NCI-H2227 (cell line): ENCODE measurements at regions not wholly inside any gene's neighbourhood (a gene's known extent, or its start where the extent isn't known, plus 50 kb on each side); places are given as distances from the start of the nearest gene placed in this dataset.

Experiments
- DNase-seq: peaks from one replicate; lab custom pipeline; 2025; ENCODE audit not compliant: unreplicated experiment; lab: John Stamatoyannopoulos, UW

DNA sequence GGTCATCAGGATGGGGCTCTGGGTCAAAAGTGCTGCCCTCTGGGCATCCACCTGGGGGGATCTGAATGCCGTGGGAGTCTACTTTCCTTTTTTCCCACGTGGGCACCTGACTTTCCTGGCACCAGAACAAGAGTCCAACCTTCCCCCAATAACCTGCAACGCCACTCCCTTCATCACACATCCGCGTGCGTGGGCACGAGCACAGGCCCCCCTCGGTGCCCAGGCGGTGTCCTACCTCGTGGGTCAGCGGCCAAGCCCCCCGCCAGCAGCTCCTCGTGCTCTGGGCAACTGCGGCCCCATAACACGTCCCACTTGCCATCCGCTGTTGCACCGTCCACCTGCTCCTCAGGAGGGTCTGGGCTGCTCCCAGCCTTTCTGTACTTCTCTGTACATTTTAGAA lies 87.0 kb downstream of the YTHDF1 start:
- no peak for DNase-seq

DNA sequence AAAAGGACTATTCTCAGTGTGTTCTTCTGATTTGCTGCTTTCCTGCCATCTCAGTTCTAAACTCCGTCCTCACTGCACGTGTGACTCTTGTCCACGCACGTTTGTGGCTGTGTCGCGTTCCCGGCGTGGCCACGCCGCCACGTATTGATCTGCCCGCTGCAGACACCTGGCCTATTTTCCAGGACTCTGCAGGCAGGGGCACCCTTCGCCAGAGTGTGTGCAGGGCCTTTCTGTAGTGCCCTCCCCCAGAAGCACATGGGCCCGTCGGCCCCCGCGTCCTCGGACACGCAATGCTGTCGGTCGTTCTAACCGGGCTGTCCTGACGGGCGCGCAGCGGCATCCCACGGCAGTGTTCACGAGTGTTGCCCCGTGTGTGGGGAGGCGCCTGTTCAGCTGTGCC lies 87.6 kb downstream of the YTHDF1 start:
- no peak for DNase-seq

DNA sequence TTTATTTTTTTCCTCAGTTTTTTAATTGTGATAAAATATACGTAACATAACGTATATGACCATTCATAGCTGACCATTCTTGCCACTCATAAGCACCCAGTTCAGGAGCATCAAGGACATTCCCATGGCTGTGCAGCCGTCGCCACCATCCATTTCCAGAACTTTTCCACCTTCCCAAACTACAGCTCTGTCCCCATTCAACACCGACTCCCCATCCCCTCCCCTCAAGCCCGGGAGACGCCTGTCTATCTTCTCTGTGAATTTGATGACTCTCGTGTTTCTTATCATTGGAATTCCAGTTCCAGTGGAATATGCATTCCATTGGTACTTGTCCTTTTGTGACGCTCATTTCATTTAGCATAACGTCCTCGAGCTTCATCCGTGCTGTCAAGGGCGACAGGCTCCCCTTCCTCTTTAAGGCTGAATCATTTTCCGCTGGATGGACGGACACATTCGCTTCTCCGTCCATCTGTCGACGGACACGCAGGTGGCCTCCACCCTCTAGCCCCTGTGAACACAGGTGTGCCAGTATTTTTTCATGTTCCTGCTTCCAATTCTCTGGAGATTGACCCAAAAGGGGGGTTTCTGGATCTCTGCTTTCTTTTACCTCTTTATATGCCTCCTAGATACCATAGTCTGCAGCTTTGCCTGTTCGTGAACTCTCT lies 88.1 kb downstream of the YTHDF1 start:
- DNase-seq = no peak

DNA sequence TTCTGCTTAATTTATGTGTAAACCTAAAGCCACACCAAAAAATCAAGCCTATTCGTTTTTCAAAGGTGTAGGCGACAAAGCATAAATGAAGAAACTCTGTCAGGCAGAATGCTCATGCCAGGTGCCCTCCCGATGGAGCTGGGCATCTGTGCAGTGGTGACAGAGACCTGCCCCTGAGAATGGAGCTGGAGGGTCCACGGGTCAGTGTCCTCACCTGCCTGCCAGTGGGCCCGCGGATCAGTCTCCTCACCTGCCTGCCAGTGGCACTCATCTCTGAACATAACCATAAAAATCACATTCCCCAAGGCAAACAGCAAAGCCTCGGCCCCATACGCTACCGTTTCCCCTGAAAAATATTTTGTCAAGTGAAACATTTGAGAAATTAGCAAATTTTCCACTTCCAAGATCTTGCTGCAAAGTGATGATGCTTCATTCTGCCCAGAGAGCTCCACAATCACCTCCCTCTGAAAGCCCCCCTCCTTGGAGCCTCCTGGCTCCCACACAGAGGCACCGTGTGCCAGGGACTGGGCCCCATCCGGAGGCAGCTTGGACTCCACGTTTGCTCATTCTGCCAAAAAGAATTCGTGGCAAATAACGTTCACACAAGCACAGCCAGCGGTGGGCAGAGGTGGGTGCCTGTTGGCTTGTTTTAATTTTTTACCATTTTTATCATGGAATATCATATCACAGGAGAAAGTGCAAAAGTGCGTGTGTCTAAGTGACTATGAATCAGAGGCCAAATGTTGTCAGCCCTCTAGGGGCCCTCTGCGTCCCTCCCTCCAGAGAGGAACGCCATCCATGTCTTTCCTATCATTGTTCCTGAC lies 88.8 kb downstream of the YTHDF1 start:
- no peak for DNase-seq

DNA sequence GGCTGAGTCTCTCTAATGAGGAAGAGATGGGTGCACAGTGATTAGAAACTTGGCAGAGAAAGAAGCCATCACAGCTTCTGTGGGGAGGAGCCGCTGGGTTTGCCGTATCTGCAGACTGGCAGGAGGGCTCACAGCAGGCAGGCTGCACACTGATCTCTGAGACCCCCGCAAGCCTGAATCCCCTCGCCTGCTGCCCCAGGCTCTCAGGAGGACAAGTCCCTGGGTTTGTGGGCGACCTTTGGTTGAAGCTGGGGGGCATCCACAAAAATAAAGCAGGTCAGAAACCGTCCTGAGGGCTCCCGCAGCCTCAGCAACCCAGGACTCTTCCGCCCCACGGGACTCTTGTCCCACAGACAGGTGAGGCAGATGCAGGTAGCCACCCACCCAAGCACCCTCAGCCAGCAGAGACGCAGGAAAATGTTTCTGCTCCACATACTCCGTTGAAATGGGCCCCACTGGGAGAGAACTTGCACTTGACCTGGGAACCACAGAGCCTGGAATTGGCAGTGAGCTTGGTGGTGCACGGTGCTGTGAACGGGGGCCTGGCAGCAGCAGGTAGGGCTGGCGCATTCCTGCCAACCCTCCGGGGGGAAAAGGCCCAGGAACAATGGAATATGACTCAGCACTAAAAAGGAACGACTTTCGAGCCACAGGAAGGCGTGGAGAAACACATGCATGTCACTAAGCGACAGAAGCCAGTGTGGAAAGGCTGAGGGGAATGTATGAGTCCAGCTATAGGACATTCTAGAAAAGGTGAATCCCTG lies 89.9 kb downstream of the YTHDF1 start:
- DNase-seq = no peak

DNA sequence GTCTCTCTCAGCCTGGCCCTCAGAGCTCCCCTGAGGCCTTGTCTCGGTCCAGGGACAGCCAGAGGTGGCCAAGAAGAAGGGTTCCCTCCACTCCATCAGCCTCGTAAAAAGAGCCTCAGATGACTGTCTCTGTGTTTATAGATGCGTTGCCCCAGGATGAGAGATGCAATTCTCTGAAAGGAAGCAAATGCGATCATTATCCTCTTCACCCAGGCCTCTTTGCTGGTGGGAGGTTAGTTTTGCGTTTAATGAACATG lies 90.4 kb downstream of the YTHDF1 start:
- DNase-seq = peak; percentile 10

DNA sequence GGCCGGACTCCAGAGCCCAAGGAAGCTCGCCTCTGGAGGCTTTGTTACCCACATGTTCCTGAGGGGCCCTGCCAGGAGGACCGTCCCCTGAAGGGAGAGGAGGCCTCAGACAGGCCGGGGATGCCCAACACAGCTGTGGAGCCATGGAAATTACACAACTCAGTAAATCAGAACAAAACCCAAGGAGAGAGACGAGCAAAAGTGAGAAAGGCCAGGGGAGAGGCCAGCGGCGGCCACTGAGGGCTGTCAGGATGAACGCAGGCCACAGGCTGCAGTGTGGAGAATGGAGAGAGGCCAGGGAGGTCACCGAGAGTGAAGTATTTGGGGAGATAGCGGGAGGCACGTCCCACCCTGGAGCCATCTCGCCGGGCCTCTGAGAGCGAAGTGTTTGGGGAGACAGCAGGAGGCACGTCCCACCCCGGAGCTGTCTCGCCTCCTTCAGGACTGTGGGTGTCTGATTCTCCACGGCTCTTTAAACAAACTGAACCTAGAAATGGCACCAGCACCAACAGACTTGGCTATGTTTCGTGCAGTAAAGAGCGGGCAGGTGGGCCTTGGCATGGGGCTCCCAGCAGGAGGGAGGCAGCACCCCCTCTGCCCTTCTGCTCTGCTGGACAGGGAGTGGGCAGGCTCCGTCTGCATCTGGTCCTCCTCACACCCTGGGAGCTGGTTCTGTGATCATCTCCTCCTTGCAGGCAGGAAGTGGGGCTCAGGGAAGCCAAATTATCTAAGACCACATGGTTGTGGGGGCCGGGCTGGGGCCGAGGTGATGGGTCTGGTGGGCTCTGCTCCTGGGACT lies 91.0 kb downstream of the YTHDF1 start:
- DNase-seq = no peak

DNA sequence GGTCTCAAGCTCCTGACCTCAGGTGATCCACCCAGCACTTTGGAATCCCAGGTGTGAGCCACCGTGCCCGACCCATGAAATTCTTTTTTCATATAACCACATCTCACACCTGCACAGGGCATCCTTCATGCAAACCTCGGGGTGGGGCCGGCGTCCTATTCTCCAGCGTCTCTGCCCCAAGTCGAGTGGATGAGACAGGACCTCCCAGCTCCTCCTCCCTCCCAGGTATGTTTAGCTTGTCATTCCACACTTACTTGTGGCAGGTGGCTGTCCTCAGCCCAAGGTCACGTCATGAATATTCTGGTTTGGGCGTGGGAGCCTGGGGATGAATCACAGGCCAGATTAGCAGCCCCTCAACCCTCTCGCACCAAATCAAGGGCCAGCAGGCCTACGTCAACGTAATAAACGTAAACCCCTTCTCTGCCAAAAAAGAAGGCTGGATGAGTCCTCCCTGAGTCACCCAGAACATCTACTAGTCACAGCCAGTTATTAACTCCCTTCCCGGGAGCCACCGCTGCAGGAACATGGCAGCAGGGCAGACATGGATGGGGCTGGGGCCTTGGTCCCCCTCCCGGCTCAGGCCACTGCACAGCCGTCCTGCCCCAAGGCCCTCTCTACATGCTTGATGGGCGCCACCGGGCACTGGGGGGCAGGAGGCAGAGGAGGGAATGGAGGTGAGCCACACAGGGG lies 91.7 kb downstream of the YTHDF1 start:
- DNase-seq = no peak

DNA sequence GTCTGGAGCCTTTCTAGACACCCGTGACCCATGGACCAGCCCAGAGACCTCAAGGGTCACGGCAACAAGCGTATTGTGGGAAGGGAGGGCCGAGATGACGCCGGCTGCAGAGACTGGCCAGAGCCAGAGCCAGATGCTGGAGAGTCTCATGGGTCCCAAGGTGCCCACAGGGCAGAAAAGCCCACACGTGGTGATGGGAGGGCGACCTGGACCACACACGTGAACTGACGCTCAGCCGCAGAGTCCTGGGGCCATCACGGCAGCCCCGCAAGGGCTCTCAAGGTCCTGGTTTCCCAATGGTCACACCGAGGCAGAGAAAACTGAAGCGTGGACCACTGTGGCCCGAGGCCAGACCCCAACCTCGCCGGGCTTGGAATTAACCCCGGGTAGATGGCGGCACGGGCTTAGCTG lies 92.6 kb downstream of the YTHDF1 start:
- no peak for DNase-seq

DNA sequence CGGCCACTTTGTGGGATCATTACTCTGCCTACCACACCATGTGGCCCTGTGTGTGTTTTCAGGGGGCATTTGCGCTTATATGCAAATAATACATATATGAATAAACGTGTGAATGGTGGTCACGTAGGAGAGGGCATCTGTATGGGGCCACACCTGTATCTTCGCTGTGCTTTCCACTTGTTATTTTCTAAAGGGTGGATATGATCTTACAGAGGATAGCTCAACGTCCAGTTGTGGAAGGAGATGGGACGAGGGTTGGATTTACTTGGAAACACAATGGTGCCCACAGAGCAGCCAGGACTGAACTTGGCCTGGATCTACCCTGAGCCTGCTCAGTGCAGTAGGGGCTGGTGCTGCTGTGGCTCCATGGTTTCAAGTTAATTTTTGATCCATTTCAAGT lies 93.3 kb downstream of the YTHDF1 start:
- no peak for DNase-seq

DNA sequence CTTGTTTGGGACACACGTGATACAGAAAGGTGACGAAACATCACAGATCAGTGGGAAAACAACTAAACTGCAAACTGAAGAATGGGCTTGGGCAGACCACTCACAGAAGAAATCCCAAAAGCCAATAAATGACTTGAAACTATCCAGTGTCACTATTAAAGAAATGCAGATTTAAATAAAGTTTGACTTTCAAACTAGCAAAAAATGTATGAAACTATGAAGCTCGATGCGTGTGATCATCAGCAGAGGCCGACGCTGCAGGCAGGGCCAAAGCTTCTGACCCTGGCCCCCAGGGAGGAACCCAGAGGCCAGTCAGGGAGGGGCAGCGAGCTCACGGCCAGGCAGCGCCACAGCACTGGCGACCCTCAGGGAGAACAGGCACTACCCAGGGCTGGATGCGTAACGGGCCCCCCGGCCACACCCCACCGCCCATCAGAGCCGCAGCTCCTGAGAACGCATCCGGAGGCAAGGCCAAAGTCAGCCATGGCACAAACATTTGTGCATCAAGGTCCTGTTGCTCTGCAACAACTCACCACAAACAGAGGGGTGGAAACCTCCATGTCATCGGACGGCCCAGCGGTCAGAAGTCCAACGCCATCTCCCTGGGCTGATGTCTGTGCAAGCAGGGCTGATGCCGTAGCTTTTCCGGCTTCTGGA lies 94.1 kb downstream of the YTHDF1 start:
- DNase-seq = no peak

DNA sequence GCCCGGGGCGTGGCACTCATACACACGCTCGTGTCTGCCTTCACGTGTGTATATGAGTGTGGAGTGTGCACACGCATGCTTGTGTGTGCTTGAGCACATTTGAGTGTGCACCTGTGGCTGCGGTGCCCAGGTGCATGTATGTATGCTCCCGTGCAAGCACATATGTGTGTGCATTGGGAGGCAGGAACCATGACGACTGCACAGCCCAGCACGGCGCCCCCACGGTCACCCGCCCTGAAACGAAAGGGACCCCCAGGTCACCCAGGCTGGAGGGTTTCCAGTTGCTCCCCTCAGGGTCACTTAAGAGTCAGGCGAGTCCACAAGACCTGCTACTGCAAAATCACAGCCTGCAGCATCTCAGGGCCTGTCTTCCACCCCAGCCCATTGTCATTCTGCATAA lies 94.7 kb downstream of the YTHDF1 start:
- no peak for DNase-seq

DNA sequence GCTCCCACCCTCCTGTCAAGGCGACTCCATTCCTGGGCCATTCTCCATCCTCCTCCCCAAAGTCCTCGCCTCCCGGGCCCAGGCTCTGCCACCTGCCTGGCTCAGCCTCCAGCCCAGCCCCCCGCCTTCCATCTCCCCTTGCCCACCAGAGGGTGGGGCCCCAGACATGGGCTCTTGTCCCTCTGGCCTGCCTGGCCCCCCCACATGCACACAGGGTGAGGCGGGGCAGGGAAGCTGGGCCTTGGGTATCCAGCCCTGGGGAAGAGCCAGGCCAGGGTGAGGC lies 95.2 kb downstream of the YTHDF1 start:
- no peak for DNase-seq

DNA sequence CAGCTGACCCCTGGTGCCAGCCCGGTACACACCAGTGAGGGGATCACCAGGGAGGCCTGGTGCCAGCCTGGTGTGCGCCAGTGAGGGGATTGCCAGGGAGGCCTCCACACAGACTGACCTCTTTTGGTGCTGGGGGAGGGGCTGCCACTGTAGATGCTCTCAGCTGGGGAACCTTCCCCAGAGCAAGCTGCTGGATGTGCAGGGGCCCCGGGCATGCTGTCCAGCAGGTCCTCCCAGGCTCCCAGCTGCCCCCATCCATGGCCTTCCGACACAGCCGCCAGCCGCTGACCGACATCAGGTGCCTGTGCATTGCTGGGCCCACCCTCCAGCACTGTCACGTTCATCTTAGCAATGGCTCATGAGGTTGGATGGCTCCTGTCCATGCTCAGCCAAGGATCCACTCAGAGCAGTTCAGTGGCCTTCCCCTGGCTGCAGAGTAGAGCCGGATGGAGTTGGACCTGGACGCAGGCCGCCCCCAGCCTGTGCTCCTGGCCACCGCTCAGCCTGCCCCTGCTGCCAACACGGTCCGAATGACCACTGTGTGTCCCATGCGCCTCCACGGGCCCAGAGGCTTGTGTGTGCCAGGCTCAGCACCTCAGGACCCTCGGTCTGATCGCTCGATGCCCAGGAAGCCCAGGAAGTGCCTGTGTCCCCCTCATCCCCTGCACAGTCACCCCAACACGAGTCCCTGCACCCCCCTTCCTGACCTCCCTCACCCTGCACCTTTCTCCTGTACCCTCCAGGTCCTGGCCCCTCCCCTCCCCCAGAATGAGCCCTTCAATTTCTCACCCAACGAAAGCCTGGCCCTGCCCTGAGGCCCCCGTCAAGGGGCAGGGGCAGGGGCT lies 95.7 kb downstream of the YTHDF1 start:
- DNase-seq = no peak

DNA sequence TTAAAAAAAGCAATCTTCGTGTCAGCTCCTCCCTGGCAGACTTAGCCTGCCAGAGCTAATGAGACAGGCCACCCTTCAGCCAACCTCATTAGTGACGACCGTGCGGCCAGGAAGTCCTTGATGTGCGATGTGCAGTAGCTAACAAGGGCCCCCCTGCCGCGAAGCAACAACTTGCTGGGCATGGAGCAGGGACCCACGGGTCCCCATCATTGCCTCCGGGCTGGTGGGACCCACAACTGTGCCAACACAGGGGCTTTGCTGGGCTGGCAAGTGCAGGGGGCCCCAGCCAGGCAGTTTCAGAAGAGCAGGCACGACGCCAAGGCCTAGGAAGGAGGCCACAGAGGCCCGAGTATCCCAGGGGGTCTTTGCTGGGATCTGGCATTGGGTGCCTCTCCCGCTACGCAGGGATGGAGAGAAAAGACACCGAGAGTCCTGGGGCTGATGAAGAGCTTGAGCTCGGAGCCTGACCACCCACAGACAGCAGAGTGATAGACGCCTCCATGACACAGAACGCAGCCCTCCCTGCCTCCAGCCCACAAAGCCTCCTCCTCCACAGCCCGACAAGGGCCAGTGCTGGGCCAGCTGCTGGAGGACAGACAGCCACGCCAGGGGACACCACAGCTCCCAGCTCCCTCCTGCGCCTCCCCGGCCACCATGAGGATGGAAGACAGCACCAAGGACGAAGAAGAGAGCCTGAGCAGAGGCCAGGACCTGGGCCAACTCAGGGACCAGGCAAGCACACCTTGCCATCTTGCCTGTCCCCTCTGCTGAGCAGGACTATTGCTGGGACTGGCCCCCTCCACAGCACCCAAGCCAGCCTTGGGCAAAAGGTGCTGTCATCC lies 96.6 kb downstream of the YTHDF1 start:
- DNase-seq = no peak

DNA sequence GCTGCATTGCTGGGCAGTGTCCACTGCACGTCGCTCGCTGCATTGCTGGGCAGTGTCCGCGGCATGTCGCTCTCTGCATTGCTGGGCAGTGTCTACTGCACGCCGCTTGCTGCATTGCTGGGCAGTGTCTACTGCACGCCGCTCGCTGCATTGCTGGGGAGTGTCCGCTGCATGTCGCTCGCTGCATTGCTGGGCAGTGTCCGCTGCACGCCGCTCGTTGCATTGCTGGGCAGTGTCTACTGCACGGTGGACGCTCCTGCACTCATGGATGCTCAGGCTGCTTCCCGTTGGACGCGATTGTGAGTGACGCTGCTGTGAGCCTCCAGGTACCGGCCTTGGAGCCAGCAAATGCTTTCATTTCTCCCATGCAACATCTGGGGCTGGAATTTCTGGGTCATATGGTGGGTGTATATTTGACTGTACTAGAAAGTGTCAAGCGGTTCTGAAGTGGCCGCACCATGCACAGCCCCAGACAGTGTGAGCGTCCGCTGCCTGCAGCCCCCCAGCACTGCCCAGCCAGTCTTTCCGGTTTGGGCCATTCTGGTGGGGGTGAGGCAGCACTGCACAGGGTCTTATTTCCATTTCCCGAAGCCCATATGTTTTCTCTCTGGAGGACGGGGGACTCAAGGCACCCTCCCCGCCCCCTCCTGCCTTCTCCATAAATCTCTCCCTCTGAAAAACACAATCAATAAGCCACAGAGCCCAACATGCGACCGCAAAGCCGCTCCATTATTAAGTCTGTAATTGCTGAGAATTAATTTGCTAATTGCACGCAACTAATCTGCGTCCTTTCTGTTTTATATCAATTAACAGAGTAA lies 97.4 kb downstream of the YTHDF1 start:
- no peak for DNase-seq

DNA sequence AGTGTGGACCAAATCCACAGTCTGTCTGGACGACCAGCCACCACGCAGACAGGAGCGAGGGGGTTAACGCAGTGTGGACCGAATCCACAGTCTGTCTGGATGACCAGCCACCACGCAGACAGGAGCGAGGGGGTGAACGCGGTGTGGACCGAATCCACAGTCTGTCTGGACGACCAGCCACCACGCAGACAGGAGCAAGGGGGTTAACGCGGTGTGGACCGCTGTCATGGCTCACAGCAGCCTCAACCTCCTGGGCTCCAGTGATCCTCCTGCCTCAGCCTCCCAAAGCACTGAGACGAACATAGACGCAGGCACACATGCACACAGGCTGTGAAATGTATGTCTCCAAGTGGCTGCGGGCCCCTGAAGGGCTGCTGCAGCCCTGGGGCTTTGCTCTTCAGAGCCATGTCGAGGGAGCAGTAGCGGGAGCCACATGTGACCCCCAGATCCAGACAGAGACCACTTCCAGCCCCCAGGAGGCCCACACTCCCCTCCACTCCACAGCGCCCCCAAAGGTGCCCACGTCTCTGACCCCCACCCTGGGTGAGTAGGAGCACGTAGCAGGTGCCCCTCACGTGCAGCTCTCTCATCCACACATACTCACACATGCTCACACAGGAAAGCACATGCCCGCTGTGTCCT lies 98.1 kb downstream of the YTHDF1 start:
- DNase-seq = no peak
